ENCODE measurements at regions not wholly inside any gene's neighbourhood (a gene's known extent, or its start where the extent isn't known, plus 50 kb on each side); places are given as distances from the start of the nearest gene placed in this dataset.

DNA sequence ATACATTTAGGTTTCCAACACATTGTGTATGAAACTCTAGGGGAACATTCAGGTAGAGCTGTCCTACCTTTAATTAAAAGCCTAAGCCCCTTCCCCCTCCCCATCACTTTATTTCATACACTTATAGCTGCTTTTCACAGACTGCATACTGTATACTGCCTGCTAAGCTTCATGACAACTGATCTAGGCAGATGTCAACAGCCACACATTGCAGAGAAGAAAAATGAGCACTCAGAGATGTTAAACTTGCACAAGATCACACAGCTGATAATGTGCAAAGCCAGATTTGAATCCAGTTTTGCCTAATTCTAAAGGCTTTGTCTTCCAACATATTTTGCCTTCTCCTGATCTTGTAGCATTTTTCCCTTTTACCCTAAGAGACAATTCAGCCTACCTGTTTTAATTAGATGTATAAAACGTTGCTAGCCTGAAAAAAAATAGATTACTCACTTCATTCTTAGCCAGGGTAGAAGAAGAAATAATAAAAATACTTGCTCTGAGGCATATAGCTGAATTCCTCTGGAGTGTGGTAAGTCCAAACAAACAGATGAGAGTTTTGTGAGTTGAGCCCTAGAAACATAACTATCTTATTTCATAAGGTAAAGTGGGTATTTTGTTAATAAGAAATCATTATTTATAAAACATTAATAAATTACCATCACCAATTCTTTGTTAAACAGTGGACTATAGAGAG, 56.9 kb upstream of the CAST start (continued):
- TF ChIP-seq YY2 (tag by site-specific recombination; IDR thresholded peaks at IDR 0.05), result no peak
- no peak for TF ChIP-seq ZNF792 (tag by site-specific recombination; IDR thresholded peaks at IDR 0.05)

DNA sequence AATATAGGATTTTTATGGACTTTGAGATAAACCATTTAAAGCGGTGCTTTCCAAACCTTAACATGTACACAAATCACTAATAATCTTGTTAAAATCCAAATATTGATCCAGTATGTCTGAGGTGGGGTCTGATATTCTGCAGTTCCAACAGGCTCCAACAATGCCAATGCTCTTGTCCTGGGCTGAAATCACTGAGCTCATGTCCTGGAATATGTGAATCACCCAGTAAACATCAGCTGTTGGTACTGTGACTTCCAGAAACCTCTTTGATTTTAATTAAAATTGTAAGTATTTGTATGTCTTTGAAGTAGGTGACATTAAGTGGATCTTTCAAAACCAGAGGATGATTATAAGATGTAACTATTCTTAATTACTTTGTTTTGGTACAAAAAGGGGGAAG, 52.8 kb upstream of the CAST start:
- Histone ChIP-seq H3K36me3 (ENCODE audit: control insufficient read depth in 2 of 2, insufficient read depth in 1 of 2, low read length in 2 of 2) (no peaks in the 10 kb centered on the region), H3K4me3 (ENCODE audit: low read depth, low read length) (no peak overlapping the region), H3K4me1 (ENCODE audit: control insufficient read depth, insufficient read depth, low read length) (no peaks in the 10 kb centered on the region), H3K27ac (ENCODE audit: extremely low read depth, low read depth, low read length) (no peak overlapping the region), H3K9me3 (ENCODE audit: control insufficient read depth, insufficient read depth, low read depth, low read length) (no peaks in the 10 kb centered on the region)
- no peak for TF ChIP-seq OSR2 (tag by site-specific recombination; IDR thresholded peaks at IDR 0.05)
- no peak for TF ChIP-seq ZNF830 (tag by site-specific recombination; IDR thresholded peaks at IDR 0.05; ENCODE audit: low read depth)
- TF ChIP-seq ZBTB7A (tag by site-specific recombination; IDR thresholded peaks at IDR 0.05; ENCODE audit: low read depth), result no peak
- TF ChIP-seq, protein P1, sequence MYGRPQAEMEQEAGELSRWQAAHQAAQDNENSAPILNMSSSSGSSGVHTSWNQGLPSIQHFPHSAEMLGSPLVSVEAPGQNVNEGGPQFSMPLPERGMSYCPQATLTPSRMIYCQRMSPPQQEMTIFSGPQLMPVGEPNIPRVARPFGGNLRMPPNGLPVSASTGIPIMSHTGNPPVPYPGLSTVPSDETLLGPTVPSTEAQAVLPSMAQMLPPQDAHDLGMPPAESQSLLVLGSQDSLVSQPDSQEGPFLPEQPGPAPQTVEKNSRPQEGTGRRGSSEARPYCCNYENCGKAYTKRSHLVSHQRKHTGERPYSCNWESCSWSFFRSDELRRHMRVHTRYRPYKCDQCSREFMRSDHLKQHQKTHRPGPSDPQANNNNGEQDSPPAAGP (tag by site-specific recombination; IDR thresholded peaks at IDR 0.05), result no peak
- TF ChIP-seq ZNF544 (tag by site-specific recombination; IDR thresholded peaks at IDR 0.05), result no peak
- TF ChIP-seq ZNF239 (tag by site-specific recombination; IDR thresholded peaks at IDR 0.05), result no peak
- no peak for TF ChIP-seq ZNF549 (tag by site-specific recombination; IDR thresholded peaks at IDR 0.05)
- TF ChIP-seq ZNF529 (tag by site-specific recombination; IDR thresholded peaks at IDR 0.05; ENCODE audit: insufficient replicate concordance), result no peak
- TF ChIP-seq ZFP69B (tag by site-specific recombination; IDR thresholded peaks at IDR 0.05), result no peak
- TF ChIP-seq ZNF112 (tag by site-specific recombination; IDR thresholded peaks at IDR 0.05), result no peak
- TF ChIP-seq, protein P2, sequence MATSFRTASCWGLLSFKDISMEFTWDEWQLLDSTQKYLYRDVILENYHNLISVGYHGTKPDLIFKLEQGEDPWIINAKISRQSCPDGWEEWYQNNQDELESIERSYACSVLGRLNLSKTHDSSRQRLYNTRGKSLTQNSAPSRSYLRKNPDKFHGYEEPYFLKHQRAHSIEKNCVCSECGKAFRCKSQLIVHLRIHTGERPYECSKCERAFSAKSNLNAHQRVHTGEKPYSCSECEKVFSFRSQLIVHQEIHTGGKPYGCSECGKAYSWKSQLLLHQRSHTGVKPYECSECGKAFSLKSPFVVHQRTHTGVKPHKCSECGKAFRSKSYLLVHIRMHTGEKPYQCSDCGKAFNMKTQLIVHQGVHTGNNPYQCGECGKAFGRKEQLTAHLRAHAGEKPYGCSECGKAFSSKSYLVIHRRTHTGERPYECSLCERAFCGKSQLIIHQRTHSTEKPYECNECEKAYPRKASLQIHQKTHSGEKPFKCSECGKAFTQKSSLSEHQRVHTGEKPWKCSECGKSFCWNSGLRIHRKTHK (tag by site-specific recombination; IDR thresholded peaks at IDR 0.05), result no peak
- TF ChIP-seq ZNF16 (tag by site-specific recombination; IDR thresholded peaks at IDR 0.05; ENCODE audit: low read depth), result no peak
- TF ChIP-seq ZFP41 (tag by site-specific recombination; IDR thresholded peaks at IDR 0.05; ENCODE audit: borderline replicate concordance), result no peak
- TF ChIP-seq ZNF391 (tag by site-specific recombination; IDR thresholded peaks at IDR 0.05; ENCODE audit: borderline replicate concordance, low read depth), result no peak
- TF ChIP-seq ZNF416 (tag by site-specific recombination; IDR thresholded peaks at IDR 0.05), result no peak
- CTCF ChIA-PET, result interaction anchor here (0.6 kb wide), 1 partner anchor 47 kb away, joined by 3 read pairs; no protein-coding TSS in a partner anchor
- POLR2A ChIA-PET, result no interaction called here

DNA sequence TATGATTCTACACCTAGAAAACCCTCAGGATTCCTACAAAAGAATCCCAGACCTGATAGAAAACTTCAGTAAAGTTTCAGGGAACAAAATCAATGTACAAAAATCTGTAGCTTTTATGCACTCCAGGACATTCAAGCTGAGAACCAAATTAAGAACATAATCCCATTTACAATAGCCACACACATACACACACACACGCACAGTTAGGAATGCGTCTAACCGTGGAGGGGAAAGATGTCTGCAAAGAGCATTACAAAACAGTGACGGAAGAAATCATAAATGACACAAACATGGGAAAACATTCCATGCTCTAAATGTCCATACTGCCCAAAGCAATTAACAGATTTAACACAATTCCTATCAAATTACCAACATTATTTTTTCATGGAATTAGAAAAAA, 51.4 kb upstream of the CAST start:
- TF ChIP-seq ZNF16 (tag by site-specific recombination; IDR thresholded peaks at IDR 0.05; ENCODE audit: low read depth), result no peak
- TF ChIP-seq ZNF549 (tag by site-specific recombination; IDR thresholded peaks at IDR 0.05), result no peak
- TF ChIP-seq KLF9 (tag by site-specific recombination; IDR thresholded peaks at IDR 0.05; ENCODE audit: low read depth), result no peak
- TF ChIP-seq, protein P3, sequence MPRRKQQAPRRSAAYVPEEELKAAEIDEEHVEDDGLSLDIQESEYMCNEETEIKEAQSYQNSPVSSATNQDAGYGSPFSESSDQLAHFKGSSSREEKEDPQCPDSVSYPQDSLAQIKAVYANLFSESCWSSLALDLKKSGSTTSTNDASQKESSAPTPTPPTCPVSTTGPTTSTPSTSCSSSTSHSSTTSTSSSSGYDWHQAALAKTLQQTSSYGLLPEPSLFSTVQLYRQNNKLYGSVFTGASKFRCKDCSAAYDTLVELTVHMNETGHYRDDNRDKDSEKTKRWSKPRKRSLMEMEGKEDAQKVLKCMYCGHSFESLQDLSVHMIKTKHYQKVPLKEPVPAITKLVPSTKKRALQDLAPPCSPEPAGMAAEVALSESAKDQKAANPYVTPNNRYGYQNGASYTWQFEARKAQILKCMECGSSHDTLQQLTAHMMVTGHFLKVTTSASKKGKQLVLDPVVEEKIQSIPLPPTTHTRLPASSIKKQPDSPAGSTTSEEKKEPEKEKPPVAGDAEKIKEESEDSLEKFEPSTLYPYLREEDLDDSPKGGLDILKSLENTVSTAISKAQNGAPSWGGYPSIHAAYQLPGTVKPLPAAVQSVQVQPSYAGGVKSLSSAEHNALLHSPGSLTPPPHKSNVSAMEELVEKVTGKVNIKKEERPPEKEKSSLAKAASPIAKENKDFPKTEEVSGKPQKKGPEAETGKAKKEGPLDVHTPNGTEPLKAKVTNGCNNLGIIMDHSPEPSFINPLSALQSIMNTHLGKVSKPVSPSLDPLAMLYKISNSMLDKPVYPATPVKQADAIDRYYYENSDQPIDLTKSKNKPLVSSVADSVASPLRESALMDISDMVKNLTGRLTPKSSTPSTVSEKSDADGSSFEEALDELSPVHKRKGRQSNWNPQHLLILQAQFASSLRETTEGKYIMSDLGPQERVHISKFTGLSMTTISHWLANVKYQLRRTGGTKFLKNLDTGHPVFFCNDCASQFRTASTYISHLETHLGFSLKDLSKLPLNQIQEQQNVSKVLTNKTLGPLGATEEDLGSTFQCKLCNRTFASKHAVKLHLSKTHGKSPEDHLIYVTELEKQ (tag by site-specific recombination; IDR thresholded peaks at IDR 0.05; ENCODE audit: borderline replicate concordance), result no peak
- TF ChIP-seq, protein P4, sequence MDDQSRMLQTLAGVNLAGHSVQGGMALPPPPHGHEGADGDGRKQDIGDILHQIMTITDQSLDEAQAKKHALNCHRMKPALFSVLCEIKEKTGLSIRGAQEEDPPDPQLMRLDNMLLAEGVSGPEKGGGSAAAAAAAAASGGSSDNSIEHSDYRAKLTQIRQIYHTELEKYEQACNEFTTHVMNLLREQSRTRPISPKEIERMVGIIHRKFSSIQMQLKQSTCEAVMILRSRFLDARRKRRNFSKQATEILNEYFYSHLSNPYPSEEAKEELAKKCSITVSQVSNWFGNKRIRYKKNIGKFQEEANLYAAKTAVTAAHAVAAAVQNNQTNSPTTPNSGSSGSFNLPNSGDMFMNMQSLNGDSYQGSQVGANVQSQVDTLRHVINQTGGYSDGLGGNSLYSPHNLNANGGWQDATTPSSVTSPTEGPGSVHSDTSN (CRISPR knock-in tag; IDR thresholded peaks at IDR 0.05), result no peak
- no peak for TF ChIP-seq ZNF341 (tag by site-specific recombination; IDR thresholded peaks at IDR 0.05; ENCODE audit: low read depth)
- TF ChIP-seq KLF10 (tag by site-specific recombination; IDR thresholded peaks at IDR 0.05), result no peak
- TF ChIP-seq, protein P1 (tag by site-specific recombination; IDR thresholded peaks at IDR 0.05), result no peak
- Histone ChIP-seq H3K36me3 (ENCODE audit: control insufficient read depth in 2 of 2, insufficient read depth in 1 of 2, low read length in 2 of 2) (no peaks in the 10 kb centered on the region), H3K27ac (ENCODE audit: extremely low read depth, low read depth, low read length) (no peak overlapping the region), H3K4me1 (ENCODE audit: control insufficient read depth, insufficient read depth, low read length) (no peaks in the 10 kb centered on the region), H3K4me3 (ENCODE audit: low read depth, low read length) (no peak overlapping the region), H3K9me3 (ENCODE audit: control insufficient read depth, insufficient read depth, low read depth, low read length) (no peaks in the 10 kb centered on the region)
- POLR2A ChIA-PET, result no interaction called here
- CTCF ChIA-PET, result interaction anchor here (1.1 to 2.0 kb wide), 2 partner anchors 266 to 551 kb away, joined by 3 to 9 read pairs; no protein-coding TSS in a partner anchor
